Neural cell (in vitro differentiated cells): ENCODE measurements at regions not wholly inside any gene's neighbourhood (a gene's known extent, or its start where the extent isn't known, plus 50 kb on each side); places are given as distances from the start of the nearest gene placed in this dataset.

ENCODE experiments used
- CTCF ChIP-seq: fragments of 450-650 bp; IDR thresholded peaks from 2 replicates; pipeline ENCODE4 v1.5.1; 2014; ENCODE audit warnings: antibody characterized with exemption, mild to moderate bottlenecking, moderate library complexity; ENCODE audit not compliant: poor library complexity, severe bottlenecking
- EP300 ChIP-seq: fragments of 450-650 bp; conservative IDR thresholded peaks from 2 replicates; pipeline ENCODE4 v1.6.1; 2014; ENCODE audit warnings: antibody characterized with exemption, mild to moderate bottlenecking, moderate library complexity; ENCODE audit not compliant: poor library complexity, severe bottlenecking
- EZH2 ChIP-seq: fragments of 200-600, 300-800 bp; shearing (Covaris generic), sonication (generic); IDR thresholded peaks from 2 replicates; pipeline ENCODE4 v1.6.1; 2014; ENCODE audit warnings: antibody characterized with exemption, low read length, borderline replicate concordance, mild to moderate bottlenecking; ENCODE audit not compliant: insufficient read depth, poor library complexity, severe bottlenecking
- MXI1 ChIP-seq: fragments of 450-650 bp; conservative IDR thresholded peaks from 2 replicates; pipeline ENCODE4 v1.6.1; 2014; ENCODE audit warnings: antibody characterized with exemption, mild to moderate bottlenecking; ENCODE audit not compliant: poor library complexity, severe bottlenecking
- POLR2AphosphoS5 ChIP-seq: IDR thresholded peaks from 2 replicates; pipeline ENCODE4 v1.6.1; 2012
- RAD21 ChIP-seq: fragments of 450-650 bp; conservative IDR thresholded peaks from 2 replicates; pipeline ENCODE4 v1.6.1; 2014; ENCODE audit warnings: antibody characterized with exemption, mild to moderate bottlenecking, moderate library complexity
- REST ChIP-seq: IDR thresholded peaks from 2 replicates; pipeline ENCODE4 v1.6.1; 2012; ENCODE audit warnings: borderline replicate concordance
- SMC3 ChIP-seq: fragments of 450-650 bp; conservative IDR thresholded peaks from 2 replicates; pipeline ENCODE4 v1.6.1; 2014; ENCODE audit warnings: antibody characterized with exemption, mild to moderate bottlenecking, moderate library complexity; ENCODE audit not compliant: poor library complexity
- TAF1 ChIP-seq: IDR thresholded peaks from 2 replicates; pipeline ENCODE4 v1.6.1; 2012; ENCODE audit warnings: low read depth

- TF ChIP-seq EZH2: no peak
- no peak for TF ChIP-seq EP300
- TF ChIP-seq POLR2AphosphoS5: no peak
- no peak for TF ChIP-seq CTCF
- no peak for TF ChIP-seq REST
- TF ChIP-seq MXI1: no peak
- no peak for TF ChIP-seq RAD21
- no peak for TF ChIP-seq SMC3
- TF ChIP-seq TAF1: no peak
These were observed 163.3 kb downstream of the PTCHD1 start for GRCh38 chrX:23497919-23498318.
